ENCODE measurements at regions not wholly inside any gene's neighbourhood (a gene's known extent, or its start where the extent isn't known, plus 50 kb on each side); places are given as distances from the start of the nearest gene placed in this dataset.

DNA sequence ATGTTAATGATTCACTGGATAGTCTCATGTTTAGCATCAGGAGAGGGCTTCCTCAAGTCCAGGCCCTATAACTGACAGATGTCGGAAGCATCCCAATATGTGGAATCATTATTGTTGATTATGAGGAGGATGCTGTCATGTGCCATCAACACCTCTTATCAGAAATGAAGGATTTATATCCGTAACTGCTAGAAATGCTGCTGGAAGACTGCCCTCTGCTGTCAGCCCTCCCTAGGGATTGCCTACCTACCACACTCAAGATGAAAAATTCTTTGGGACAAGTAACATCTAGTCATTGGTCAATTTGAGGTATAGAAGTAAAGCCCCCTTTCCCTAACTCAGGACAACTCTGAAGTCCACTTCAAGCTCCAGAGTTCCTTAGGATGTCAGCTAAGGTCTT lies 1166.5 kb upstream of the NXPH2 start:
- WGBS: 93% methylated on average over 2 of the region's 2 CpGs
- peaks cover 8% of the 10 kb centered on the region; the same call in 1 of the 2 replicates for H3K4me1 ChIP-seq (ENCODE audit: insufficient read depth, low read length)
- H3K27me3 ChIP-seq (ENCODE audit: insufficient read depth, low read length): no peaks in the 10 kb centered on the region

DNA sequence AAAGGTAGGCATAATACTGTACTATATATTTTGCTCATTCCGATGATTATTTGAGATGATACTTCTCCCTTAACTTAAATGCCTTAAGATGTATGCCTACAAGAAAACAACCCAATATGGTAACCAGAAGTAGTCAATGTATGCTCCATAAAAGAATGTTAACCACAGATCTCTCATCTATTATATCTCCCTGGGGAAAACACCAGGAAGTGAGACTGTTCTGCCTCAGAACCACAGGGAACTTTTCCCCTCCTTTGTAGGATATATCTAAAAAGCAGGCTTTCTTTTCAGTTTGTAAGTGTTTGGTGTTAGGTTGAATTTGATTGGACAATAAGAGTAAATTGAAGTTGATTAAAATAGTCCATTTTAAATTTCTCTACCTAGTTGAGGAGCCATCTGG lies 1160.5 kb upstream of the NXPH2 start:
- Histone ChIP-seq H3K4me1 (ENCODE audit: insufficient read depth, low read length) (no peaks in the 10 kb centered on the region), H3K4me3 (ENCODE audit: low read length) (no peak overlapping the region), H3K27me3 (ENCODE audit: insufficient read depth, low read length) (no peaks in the 10 kb centered on the region), H3K36me3 (ENCODE audit: insufficient read depth, low read length) (no peaks in the 10 kb centered on the region), H3K9me3 (ENCODE audit: insufficient read depth, low read depth, low read length) (no peaks in the 10 kb centered on the region), H3K27ac (ENCODE audit: low read depth, low read length) (no peak overlapping the region), H3K9ac (ENCODE audit: low read depth, low read length) (no peak overlapping the region)
- WGBS: no CpG with 5 or more reads among the region's 1 CpG

More for the DNA sequence above, 1166.5 kb upstream of the NXPH2 start:
- no peak overlapping the region for H3K9ac ChIP-seq (ENCODE audit: low read depth, low read length)
- no peaks in the 10 kb centered on the region for H3K36me3 ChIP-seq (ENCODE audit: insufficient read depth, low read length)
- no peak overlapping the region for H3K27ac ChIP-seq (ENCODE audit: low read depth, low read length)
- no peaks in the 10 kb centered on the region for H3K9me3 ChIP-seq (ENCODE audit: insufficient read depth, low read depth, low read length)
- no peak overlapping the region for H3K4me3 ChIP-seq (ENCODE audit: low read length)

DNA sequence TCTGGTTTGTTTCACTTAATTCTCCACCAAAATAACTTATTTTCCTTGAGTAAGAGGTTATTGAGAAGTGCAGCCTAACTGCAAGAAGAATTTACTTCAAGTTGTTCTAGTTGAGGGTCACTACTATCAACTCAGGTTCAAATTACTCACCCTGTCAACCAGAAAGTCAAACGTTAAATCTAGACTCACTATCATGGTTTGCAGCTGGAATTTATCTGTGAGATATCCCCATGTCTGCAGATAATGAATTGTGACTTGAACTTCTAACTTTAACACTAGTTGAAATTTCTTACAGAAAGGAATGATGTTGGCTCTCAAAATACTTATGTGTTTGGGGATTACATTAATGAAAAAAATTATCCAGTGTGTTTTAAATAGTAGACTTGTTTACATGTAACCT lies 1145.7 kb upstream of the NXPH2 start:
- H3K36me3 ChIP-seq (ENCODE audit: insufficient read depth, low read length): no peaks in the 10 kb centered on the region
- H3K9ac ChIP-seq (ENCODE audit: low read depth, low read length): no peak overlapping the region
- no peak overlapping the region for H3K4me3 ChIP-seq (ENCODE audit: low read length)
- no peaks in the 10 kb centered on the region for H3K27me3 ChIP-seq (ENCODE audit: insufficient read depth, low read length)
- 63% methylated on average over 1 of the region's 1 CpG for WGBS
- H3K9me3 ChIP-seq (ENCODE audit: insufficient read depth, low read depth, low read length): no peaks in the 10 kb centered on the region
- no peaks in the 10 kb centered on the region for H3K4me1 ChIP-seq (ENCODE audit: insufficient read depth, low read length)
- H3K27ac ChIP-seq (ENCODE audit: low read depth, low read length): no peak overlapping the region

DNA sequence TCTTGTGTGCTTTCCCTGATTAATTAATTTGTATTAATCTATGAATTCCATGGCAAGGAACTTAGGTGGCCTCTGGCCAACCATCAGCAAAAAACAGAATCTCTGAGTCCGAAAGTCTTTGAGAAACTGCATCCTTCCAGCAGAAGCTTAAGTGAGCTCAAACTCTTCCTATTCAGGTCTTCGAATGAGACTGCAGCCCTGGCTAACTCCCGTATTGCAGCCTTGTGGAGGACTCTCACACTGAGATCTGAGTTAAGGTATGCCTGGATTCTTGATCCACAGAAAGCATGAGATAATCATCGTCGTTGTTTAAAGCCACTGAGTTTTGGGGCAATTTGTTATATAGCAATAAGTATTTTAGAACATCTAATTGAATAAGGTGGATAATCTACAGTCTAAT lies 1143.9 kb upstream of the NXPH2 start:
- peaks cover 7% of the 10 kb centered on the region for H3K4me1 ChIP-seq (ENCODE audit: insufficient read depth, low read length)
- WGBS: 87% methylated on average over 5 of the region's 5 CpGs
- H3K27ac ChIP-seq (ENCODE audit: low read depth, low read length): no peak overlapping the region
- H3K27me3 ChIP-seq (ENCODE audit: insufficient read depth, low read length): no peaks in the 10 kb centered on the region
- H3K4me3 ChIP-seq (ENCODE audit: low read length): no peak overlapping the region
- H3K36me3 ChIP-seq (ENCODE audit: insufficient read depth, low read length): no peaks in the 10 kb centered on the region
- H3K9ac ChIP-seq (ENCODE audit: low read depth, low read length): no peak overlapping the region
- H3K9me3 ChIP-seq (ENCODE audit: insufficient read depth, low read depth, low read length): no peaks in the 10 kb centered on the region

DNA sequence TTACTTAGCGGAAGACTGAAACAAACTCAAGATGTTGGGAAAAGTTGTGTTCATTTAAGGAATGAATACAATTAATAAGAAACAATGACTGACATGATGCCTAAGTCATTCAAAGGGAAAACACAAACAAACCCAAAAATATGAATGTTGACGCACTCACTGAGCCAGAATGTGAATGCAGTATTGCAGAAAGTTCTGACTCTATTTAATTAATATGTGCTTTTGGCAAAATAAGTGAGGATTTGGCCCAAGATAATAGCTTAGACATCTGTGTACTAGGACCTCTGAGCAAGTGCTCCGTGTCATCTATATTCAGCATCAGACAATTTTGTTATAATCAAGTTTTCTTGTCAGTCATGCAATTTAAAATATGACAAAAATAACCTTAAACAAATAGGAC lies 1138.8 kb upstream of the NXPH2 start:
- no peaks in the 10 kb centered on the region for H3K27me3 ChIP-seq (ENCODE audit: insufficient read depth, low read length)
- no peak overlapping the region for H3K27ac ChIP-seq (ENCODE audit: low read depth, low read length)
- H3K4me3 ChIP-seq (ENCODE audit: low read length): no peak overlapping the region
- no peaks in the 10 kb centered on the region for H3K36me3 ChIP-seq (ENCODE audit: insufficient read depth, low read length)
- WGBS: 89% methylated on average over 3 of the region's 3 CpGs
- H3K4me1 ChIP-seq (ENCODE audit: insufficient read depth, low read length): peaks cover 7% of the 10 kb centered on the region
- H3K9me3 ChIP-seq (ENCODE audit: insufficient read depth, low read depth, low read length): no peaks in the 10 kb centered on the region
- no peak overlapping the region for H3K9ac ChIP-seq (ENCODE audit: low read depth, low read length)

DNA sequence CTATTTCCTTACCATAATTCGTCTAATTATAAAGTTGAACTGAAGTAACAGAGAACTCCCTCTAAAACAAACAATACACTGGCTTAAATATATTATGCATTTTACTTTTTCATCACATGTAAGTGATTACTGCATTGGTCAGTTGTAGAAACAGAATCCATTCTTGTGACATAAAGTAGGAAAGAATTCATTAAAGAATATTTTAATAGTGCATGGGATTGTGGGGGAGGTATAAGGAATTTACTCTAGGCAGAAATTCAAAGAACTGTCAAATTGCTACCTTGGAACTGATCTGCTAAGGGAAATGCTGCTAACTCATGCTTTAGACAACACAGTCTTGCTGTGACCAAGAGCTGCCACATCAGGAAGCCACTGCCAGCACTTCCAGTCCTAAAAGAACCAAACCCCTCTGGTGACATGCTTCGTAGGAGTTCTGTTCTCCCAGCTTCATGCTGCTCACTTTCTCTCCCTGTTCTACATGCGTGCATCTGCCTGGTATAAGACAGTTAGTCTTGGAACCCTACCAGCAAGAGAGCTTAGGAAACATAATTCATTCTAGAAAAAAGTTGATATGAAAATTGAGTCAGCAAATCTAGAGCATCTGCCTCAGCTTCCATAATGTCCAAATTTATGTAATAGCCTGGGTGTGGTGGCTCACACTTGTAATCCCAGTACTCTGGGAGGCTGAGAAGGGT lies 1137.6 kb upstream of the NXPH2 start:
- Histone ChIP-seq H3K36me3 (ENCODE audit: insufficient read depth, low read length) (no peaks in the 10 kb centered on the region), H3K4me1 (ENCODE audit: insufficient read depth, low read length) (peaks cover 7% of the 10 kb centered on the region), H3K4me3 (ENCODE audit: low read length) (no peak overlapping the region), H3K27me3 (ENCODE audit: insufficient read depth, low read length) (no peaks in the 10 kb centered on the region), H3K9me3 (ENCODE audit: insufficient read depth, low read depth, low read length) (peaks cover 3% of the 10 kb centered on the region; the same call in 1 of the 2 replicates), H3K27ac (ENCODE audit: low read depth, low read length) (no peak overlapping the region), H3K9ac (ENCODE audit: low read depth, low read length) (no peak overlapping the region)
- 94% methylated on average over 3 of the region's 3 CpGs for WGBS

DNA sequence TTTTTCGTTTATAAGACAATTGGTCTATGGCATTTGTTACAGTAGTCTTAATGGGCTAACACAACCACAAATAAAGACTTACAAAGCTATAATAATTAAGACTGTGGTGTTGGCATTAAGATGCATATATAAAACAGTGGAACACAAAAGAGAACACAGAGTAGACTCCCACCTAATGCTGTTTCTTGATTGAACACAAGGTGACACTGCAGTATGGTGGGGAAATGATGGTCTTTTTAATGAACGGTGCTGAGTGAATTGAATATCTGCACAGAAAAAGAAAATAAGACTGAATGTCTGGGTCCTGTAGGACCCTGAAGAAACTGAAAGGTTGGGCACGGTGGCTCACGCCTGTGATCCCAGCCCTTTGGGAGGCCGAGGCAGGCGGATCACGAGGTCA lies 1136.6 kb upstream of the NXPH2 start:
- H3K27ac ChIP-seq (ENCODE audit: low read depth, low read length): no peak overlapping the region
- WGBS: 94% methylated on average over 7 of the region's 7 CpGs
- H3K27me3 ChIP-seq (ENCODE audit: insufficient read depth, low read length): no peaks in the 10 kb centered on the region
- no peak overlapping the region for H3K9ac ChIP-seq (ENCODE audit: low read depth, low read length)
- H3K9me3 ChIP-seq (ENCODE audit: insufficient read depth, low read depth, low read length): peaks cover 3% of the 10 kb centered on the region; the same call in 1 of the 2 replicates
- peaks cover 7% of the 10 kb centered on the region for H3K4me1 ChIP-seq (ENCODE audit: insufficient read depth, low read length)
- no peaks in the 10 kb centered on the region for H3K36me3 ChIP-seq (ENCODE audit: insufficient read depth, low read length)
- H3K4me3 ChIP-seq (ENCODE audit: low read length): no peak overlapping the region

DNA sequence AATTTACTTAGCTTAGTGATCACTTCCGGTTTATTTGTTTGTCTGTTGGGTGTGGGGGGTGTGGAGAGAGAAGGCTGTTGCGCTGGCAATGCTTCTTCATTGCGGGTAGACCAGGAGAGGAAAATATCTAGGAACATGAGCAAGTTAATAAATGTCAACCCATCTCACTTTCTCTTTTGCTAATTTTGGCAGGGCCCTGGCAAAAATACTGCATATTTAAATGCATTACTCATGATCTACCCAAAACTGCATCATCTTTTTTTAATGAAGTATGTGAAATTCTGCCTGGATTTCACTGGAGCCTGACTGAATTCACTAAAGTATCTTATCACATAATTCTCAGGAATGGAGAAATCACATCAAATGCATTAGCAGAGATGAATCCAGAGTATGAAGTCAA lies 1131.0 kb upstream of the NXPH2 start:
- Histone ChIP-seq H3K4me3 (ENCODE audit: low read length) (no peak overlapping the region), H3K36me3 (ENCODE audit: insufficient read depth, low read length) (no peaks in the 10 kb centered on the region), H3K9me3 (ENCODE audit: insufficient read depth, low read depth, low read length) (peaks cover 3% of the 10 kb centered on the region; the same call in 1 of the 2 replicates), H3K9ac (ENCODE audit: low read depth, low read length) (no peak overlapping the region), H3K27me3 (ENCODE audit: insufficient read depth, low read length) (no peaks in the 10 kb centered on the region), H3K27ac (ENCODE audit: low read depth, low read length) (no peak overlapping the region), H3K4me1 (ENCODE audit: insufficient read depth, low read length) (no peaks in the 10 kb centered on the region)
- 100% methylated on average over 3 of the region's 3 CpGs for WGBS

DNA sequence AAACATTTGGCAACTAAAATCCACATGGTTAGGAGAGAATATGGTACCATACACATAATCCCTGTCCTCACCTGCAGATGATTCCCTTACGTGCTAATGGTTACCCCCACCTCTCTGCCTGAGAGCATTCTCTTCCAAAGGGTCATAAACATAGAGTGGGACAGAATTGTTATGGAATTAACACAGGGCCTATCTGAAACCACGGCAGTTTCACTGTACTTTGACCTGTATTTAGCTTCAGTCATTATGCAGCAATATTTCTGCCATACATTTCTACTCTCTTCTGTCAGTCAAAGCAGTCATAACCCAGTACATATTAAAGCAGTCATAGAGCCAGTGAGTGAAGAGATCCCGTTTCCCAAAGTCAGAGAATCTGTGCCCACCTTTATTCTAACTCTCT lies 1128.9 kb upstream of the NXPH2 start:
- Histone ChIP-seq H3K36me3 (ENCODE audit: insufficient read depth, low read length) (no peaks in the 10 kb centered on the region), H3K4me1 (ENCODE audit: insufficient read depth, low read length) (no peaks in the 10 kb centered on the region), H3K27ac (ENCODE audit: low read depth, low read length) (no peak overlapping the region), H3K4me3 (ENCODE audit: low read length) (no peak overlapping the region), H3K9me3 (ENCODE audit: insufficient read depth, low read depth, low read length) (peaks cover 3% of the 10 kb centered on the region; the same call in 1 of the 2 replicates), H3K27me3 (ENCODE audit: insufficient read depth, low read length) (no peaks in the 10 kb centered on the region), H3K9ac (ENCODE audit: low read depth, low read length) (no peak overlapping the region)
- WGBS: 66% methylated on average over 3 of the region's 3 CpGs

DNA sequence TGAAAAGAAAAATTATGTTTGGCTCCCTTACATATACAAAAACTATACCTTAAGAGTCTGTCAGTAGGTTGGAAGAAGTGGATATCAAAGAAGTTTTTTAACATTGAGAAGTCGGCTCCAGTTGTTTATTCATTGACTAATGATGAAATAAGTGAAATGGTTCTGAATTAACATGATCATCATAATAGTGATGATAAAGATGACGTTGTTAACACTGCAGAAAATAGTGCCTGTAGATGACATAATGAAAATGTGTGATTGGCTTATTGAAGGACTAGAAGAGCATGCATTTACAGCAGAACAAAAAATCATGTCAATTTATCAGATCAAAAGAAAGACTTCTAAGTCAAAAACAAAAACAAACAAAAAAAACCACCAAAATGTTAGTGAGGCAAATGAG lies 1125.4 kb upstream of the NXPH2 start:
- H3K27me3 ChIP-seq (ENCODE audit: insufficient read depth, low read length): no peaks in the 10 kb centered on the region
- H3K36me3 ChIP-seq (ENCODE audit: insufficient read depth, low read length): no peaks in the 10 kb centered on the region
- H3K9ac ChIP-seq (ENCODE audit: low read depth, low read length): no peak overlapping the region
- no peak overlapping the region for H3K4me3 ChIP-seq (ENCODE audit: low read length)
- H3K27ac ChIP-seq (ENCODE audit: low read depth, low read length): no peak overlapping the region
- no peaks in the 10 kb centered on the region for H3K4me1 ChIP-seq (ENCODE audit: insufficient read depth, low read length)
- 86% methylated on average over 2 of the region's 2 CpGs for WGBS
- no peaks in the 10 kb centered on the region for H3K9me3 ChIP-seq (ENCODE audit: insufficient read depth, low read depth, low read length)

DNA sequence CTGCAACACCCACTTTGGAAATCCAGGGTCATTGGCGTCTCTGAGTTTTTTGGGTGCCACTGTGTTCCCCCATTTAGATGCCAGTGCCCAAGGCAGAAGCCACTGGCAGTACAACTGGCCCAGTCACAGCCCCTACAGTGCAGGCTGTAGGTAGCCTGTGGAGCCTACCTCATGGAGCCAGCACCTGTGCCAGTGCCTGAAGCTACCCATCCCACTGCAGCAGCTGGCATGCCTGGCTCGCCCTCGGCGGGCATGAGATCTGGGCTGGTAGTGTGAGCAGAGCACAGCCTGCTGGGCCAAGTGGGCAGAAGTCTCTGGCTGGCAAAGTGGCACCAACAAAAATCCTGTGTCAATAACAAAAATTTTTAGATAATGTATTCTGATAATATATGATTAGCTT lies 1111.4 kb upstream of the NXPH2 start:
- no peak overlapping the region for H3K4me3 ChIP-seq (ENCODE audit: low read length)
- H3K27ac ChIP-seq (ENCODE audit: low read depth, low read length): no peak overlapping the region
- 0 out of 2 replicates have a peak, but pooled peaks cover 2% of the 10 kb centered on the region for H3K4me1 ChIP-seq (ENCODE audit: insufficient read depth, low read length)
- H3K9ac ChIP-seq (ENCODE audit: low read depth, low read length): no peak overlapping the region
- H3K36me3 ChIP-seq (ENCODE audit: insufficient read depth, low read length): no peaks in the 10 kb centered on the region
- no peaks in the 10 kb centered on the region for H3K27me3 ChIP-seq (ENCODE audit: insufficient read depth, low read length)
- H3K9me3 ChIP-seq (ENCODE audit: insufficient read depth, low read depth, low read length): peaks cover 15% of the 10 kb centered on the region
- WGBS: 74% methylated on average over 4 of the region's 4 CpGs

Measured in HUES64 (cell line).